H9 (cell line): ENCODE measurements at regions not wholly inside any gene's neighbourhood (a gene's known extent, or its start where the extent isn't known, plus 50 kb on each side); places are given as distances from the start of the nearest gene placed in this dataset.

Experiments used
- DNase-seq: peaks from one replicate; pipeline ENCODE4 v3.0.0-alpha.2; 2017
- H2AFZ ChIP-seq: one replicate; pipeline ENCODE4 v1.6.1; 2013; ENCODE audit warnings: mild to moderate bottlenecking, low read length, control low read depth, moderate library complexity
- H2AK5ac ChIP-seq: 2 replicates; pipeline ENCODE4 v1.6.1; 2013; ENCODE audit warnings: low read length, control low read depth, mixed read lengths; ENCODE audit not compliant: insufficient read length
- H2BK120ac ChIP-seq: one replicate; pipeline ENCODE4 v1.6.1; 2013; ENCODE audit warnings: low read depth, mild to moderate bottlenecking, low read length, control low read depth, inconsistent platforms; ENCODE audit not compliant: poor library complexity, severe bottlenecking
- H2BK12ac ChIP-seq: 2 replicates; pipeline ENCODE4 v1.6.1; 2013; ENCODE audit warnings: low read length, control low read depth, mixed read lengths, low read depth; ENCODE audit not compliant: insufficient read length
- H2BK15ac ChIP-seq: 2 replicates; pipeline ENCODE4 v1.6.1; 2013; ENCODE audit warnings: low read depth, low read length, control low read depth
- H2BK20ac ChIP-seq: one replicate; pipeline ENCODE4 v1.6.1; 2013; ENCODE audit warnings: low read depth, mild to moderate bottlenecking, low read length, control low read depth, inconsistent platforms; ENCODE audit not compliant: poor library complexity, severe bottlenecking
- H2BK5ac ChIP-seq: 2 replicates; pipeline ENCODE4 v1.6.1; 2013; ENCODE audit warnings: low read length, control low read depth, mixed read lengths; ENCODE audit not compliant: insufficient read length
- H3K14ac ChIP-seq: 2 replicates; pipeline ENCODE4 v1.6.1; 2013; ENCODE audit warnings: low read length, control low read depth; ENCODE audit not compliant: insufficient read depth
- H3K18ac ChIP-seq: 2 replicates; pipeline ENCODE4 v1.6.1; 2013; ENCODE audit warnings: low read depth, mild to moderate bottlenecking, mixed read lengths, low read length, control low read depth; ENCODE audit not compliant: insufficient read length
- H3K23ac ChIP-seq: 2 replicates; pipeline ENCODE4 v1.6.1; 2013; ENCODE audit warnings: low read length, control low read depth, mixed read lengths, low read depth; ENCODE audit not compliant: insufficient read length
- H3K23me2 ChIP-seq: 2 replicates; pipeline ENCODE4 v1.6.1; 2013; ENCODE audit warnings: low read depth, mild to moderate bottlenecking, mixed read lengths, low read length, control low read depth; ENCODE audit not compliant: insufficient read length, poor library complexity, severe bottlenecking
- H3K27ac ChIP-seq: 2 replicates; pipeline ENCODE4 v1.5.1; 2013; ENCODE audit warnings: low read length, control low read depth, mixed read lengths, low read depth; ENCODE audit not compliant: insufficient read length
- H3K27me3 ChIP-seq: 2 replicates; pipeline ENCODE4 v1.6.1; 2013; ENCODE audit warnings: low read length, control low read depth, inconsistent platforms; ENCODE audit not compliant: insufficient read depth
- H3K4ac ChIP-seq: 2 replicates; pipeline ENCODE4 v1.6.1; 2013; ENCODE audit warnings: low read depth, mild to moderate bottlenecking, control low read depth, inconsistent platforms, low read length, moderate library complexity
- H3K4me1 ChIP-seq: 2 replicates; pipeline ENCODE4 v1.6.1; 2013; ENCODE audit warnings: low read length, control low read depth, inconsistent platforms; ENCODE audit not compliant: insufficient read depth
- H3K4me2 ChIP-seq: 2 replicates; pipeline ENCODE4 v1.6.1; 2013; ENCODE audit warnings: low read length, control low read depth, mixed read lengths; ENCODE audit not compliant: insufficient read length, insufficient read depth
- H3K56ac ChIP-seq: 2 replicates; pipeline ENCODE4 v1.6.1; 2013; ENCODE audit warnings: low read depth, mild to moderate bottlenecking, mixed read lengths, low read length, control low read depth; ENCODE audit not compliant: insufficient read length
- H3K79me1 ChIP-seq: 2 replicates; pipeline ENCODE4 v1.6.1; 2013; ENCODE audit warnings: low read depth, mild to moderate bottlenecking, moderate library complexity, low read length, control low read depth, inconsistent platforms; ENCODE audit not compliant: insufficient read depth, poor library complexity, severe bottlenecking
- H3K79me2 ChIP-seq: 2 replicates; pipeline ENCODE4 v1.6.1; 2013; ENCODE audit warnings: low read length, control low read depth, inconsistent platforms; ENCODE audit not compliant: insufficient read depth
- H3K9ac ChIP-seq: 2 replicates; pipeline ENCODE4 v1.6.1; 2013; ENCODE audit warnings: low read length, control low read depth, mixed read lengths; ENCODE audit not compliant: insufficient read length; ENCODE audit errors: extremely low read depth
- H3K9me3 ChIP-seq: one replicate; pipeline ENCODE4 v1.6.1; 2013; ENCODE audit warnings: low read depth, low read length, inconsistent platforms; ENCODE audit not compliant: control insufficient read depth
- H3T11ph ChIP-seq: one replicate; pipeline ENCODE4 v1.6.1; 2013; ENCODE audit warnings: mild to moderate bottlenecking, low read length, control low read depth, inconsistent platforms
- H4K20me1 ChIP-seq: one replicate; pipeline ENCODE4 v1.6.1; 2013; ENCODE audit not compliant: control insufficient read depth, insufficient read length, insufficient read depth
- H4K5ac ChIP-seq: 2 replicates; pipeline ENCODE4 v1.6.1; 2013; ENCODE audit warnings: low read depth, mild to moderate bottlenecking, mixed read lengths, low read length, control low read depth; ENCODE audit not compliant: insufficient read length
- H4K8ac ChIP-seq: replicated peaks from 2 replicates; pipeline ENCODE4 v1.6.1; 2013; ENCODE audit warnings: low read length, control low read depth, mixed read lengths, low read depth; ENCODE audit not compliant: insufficient read length
- H4K91ac ChIP-seq: 2 replicates; pipeline ENCODE4 v1.6.1; 2013; ENCODE audit warnings: low read depth, mild to moderate bottlenecking, moderate library complexity, mixed read lengths, low read length, control low read depth; ENCODE audit not compliant: insufficient read length
- H3K27ac Mint-ChIP-seq, 3 experiments: 2 replicates in 2 of 3; 3 replicates in 1 of 3; pipeline ENCODE4 v1.8.0; 2020 to 2021; ENCODE audit warnings: mixed read lengths in 3 of 3, mild to moderate bottlenecking in 1 of 3, moderate library complexity in 1 of 3
- H3K27me3 Mint-ChIP-seq: 2 replicates; pipeline ENCODE4 v1.8.0; 2021; ENCODE audit warnings: low read depth, mild to moderate bottlenecking, moderate library complexity, mixed read lengths
- H3K36me3 Mint-ChIP-seq, 3 experiments: 2 replicates in 2 of 3; 3 replicates in 1 of 3; pipeline ENCODE4 v1.8.0; 2020 to 2021; ENCODE audit warnings: low read depth in 3 of 3, mixed read lengths in 3 of 3; ENCODE audit not compliant: insufficient read depth in 1 of 3
- H3K4me1 Mint-ChIP-seq, 2 experiments: 2 replicates each; pipeline ENCODE4 v1.8.0; 2020; ENCODE audit warnings: mixed read lengths in 2 of 2
- H3K4me3 Mint-ChIP-seq, 2 experiments: 2 replicates in 1 of 2; 3 replicates in 1 of 2; pipeline ENCODE4 v1.8.0; 2020 to 2021; ENCODE audit warnings: mild to moderate bottlenecking in 2 of 2, mixed read lengths in 2 of 2, moderate library complexity in 1 of 2
- H3K9me3 Mint-ChIP-seq, 2 experiments: 2 replicates in 1 of 2; 3 replicates in 1 of 2; pipeline ENCODE4 v1.8.0; 2020; ENCODE audit warnings: mild to moderate bottlenecking in 2 of 2, mixed read lengths in 2 of 2, moderate library complexity in 1 of 2
- CTCF ChIP-seq: fragments of 200-600 bp; sonication (generic); conservative IDR thresholded peaks from 3 replicates; pipeline ENCODE4 v1.8.0; 2021; ENCODE audit warnings: antibody characterized with exemption, mild to moderate bottlenecking
- WGBS: extraction: QIAGEN DNeasy Blood & Tissue Kit; methylation state at CpG from one replicate; pipeline ENCODE4 v1.1.7; 2013; ENCODE audit warnings: missing lambda C conversion rate, low lambda C conversion rate, mixed read lengths; ENCODE audit not compliant: insufficient read length; ENCODE audit errors: extremely low coverage; 5-methylcytosine and 5-hydroxymethylcytosine counted together

- H3K23ac ChIP-seq, result no peak overlapping the region
- Mint-ChIP-seq H3K27me3 (no peaks in the 10 kb centered on the region), H3K27ac (no peak overlapping the region), H3K4me1 (peaks cover 11 to 12% of the 10 kb centered on the region in 2 experiments; a peak in 3 of 4 replicates), H3K4me3 (no peak overlapping the region), H3K9me3 (no peaks in the 10 kb centered on the region), H3K36me3 (no peaks in the 10 kb centered on the region)
- no peaks in the 10 kb centered on the region for H3K27me3 ChIP-seq
- H3K4me2 ChIP-seq, result no peak overlapping the region
- no peak for DNase-seq
- no peaks in the 10 kb centered on the region for H3K4me1 ChIP-seq
- no CpG with 5 or more reads among the region's 2 CpGs for WGBS
- H3K27ac ChIP-seq, result no peak overlapping the region
- no peak overlapping the region for H2BK120ac ChIP-seq
- H3K79me2 ChIP-seq, result no peaks in the 10 kb centered on the region
- H4K5ac ChIP-seq, result no peak overlapping the region
- no peak overlapping the region for H3K14ac ChIP-seq
- no peaks in the 10 kb centered on the region for H3K23me2 ChIP-seq
- H4K8ac ChIP-seq, result no peak overlapping the region
- H2BK12ac ChIP-seq, result no peak overlapping the region
- no peak overlapping the region for H3K18ac ChIP-seq
- H4K20me1 ChIP-seq, result no peaks in the 10 kb centered on the region
- no peak overlapping the region for H2BK20ac ChIP-seq
- TF ChIP-seq CTCF, result no peak
- no peaks in the 10 kb centered on the region for H3K79me1 ChIP-seq
- H2AFZ ChIP-seq, result no peak overlapping the region
- H3K9ac ChIP-seq, result no peak overlapping the region
- no peak overlapping the region for H3K4ac ChIP-seq
- no peak overlapping the region for H2AK5ac ChIP-seq
- H2BK5ac ChIP-seq, result no peak overlapping the region
- H2BK15ac ChIP-seq, result no peak overlapping the region
- no peak overlapping the region for H4K91ac ChIP-seq
- no peak overlapping the region for H3K56ac ChIP-seq
- no peaks in the 10 kb centered on the region for H3K9me3 ChIP-seq
- H3T11ph ChIP-seq, result no peak overlapping the region
These were observed 370.4 kb downstream of the PCDH20 start for GRCh38 chr13:61045251-61045650.
